KOPT-K1 (cell line): ENCODE measurements at regions not wholly inside any gene's neighbourhood (a gene's known extent, or its start where the extent isn't known, plus 50 kb on each side); places are given as distances from the start of the nearest gene placed in this dataset.

Experiments
- H3K27ac ChIP-seq: fragments of 200-600 bp; sonication (generic); 2 replicates; pipeline ENCODE4 v1.5.1; 2016; ENCODE audit warnings: antibody characterized with exemption, mild to moderate bottlenecking, low read depth, low read length; ENCODE audit not compliant: poor library complexity, severe bottlenecking
- H3K36me3 ChIP-seq: fragments of 200-600 bp; sonication (generic); 2 replicates; pipeline ENCODE4 v1.5.1; 2017; ENCODE audit warnings: antibody characterized with exemption, mild to moderate bottlenecking, low read length, moderate library complexity; ENCODE audit not compliant: insufficient read depth
- H3K9me3 ChIP-seq: fragments of 200-600 bp; sonication (generic); 2 replicates; pipeline ENCODE4 v1.5.1; 2017; ENCODE audit warnings: antibody characterized with exemption, low read length, mild to moderate bottlenecking; ENCODE audit not compliant: insufficient read depth, poor library complexity, severe bottlenecking

GRCh38 chr5:67606586-67606947 lies 410.0 kb upstream of the CD180 start:
- H3K36me3 ChIP-seq, result no peaks in the 10 kb centered on the region
- peaks cover 6% of the 10 kb centered on the region for H3K9me3 ChIP-seq
- H3K27ac ChIP-seq, result no peak overlapping the region

GRCh38 chr5:67605730-67606585 lies 409.4 kb upstream of the CD180 start:
- no peaks in the 10 kb centered on the region for H3K36me3 ChIP-seq
- H3K27ac ChIP-seq, result no peak overlapping the region
- H3K9me3 ChIP-seq, result peaks cover 6% of the 10 kb centered on the region

- Histone ChIP-seq H3K9me3 (no peaks in the 10 kb centered on the region), H3K27ac (no peak overlapping the region), H3K36me3 (no peaks in the 10 kb centered on the region)
These were observed 394.9 kb upstream of the CD180 start for GRCh38 chr5:67591491-67591890.

- H3K9me3 ChIP-seq, result no peaks in the 10 kb centered on the region
These were observed 391.8 kb upstream of the CD180 start for GRCh38 chr5:67588389-67588788.

GRCh38 chr5:67581203-67581602 lies 384.6 kb upstream of the CD180 start:
- Histone ChIP-seq H3K9me3 (no peaks in the 10 kb centered on the region), H3K27ac (no peak overlapping the region), H3K36me3 (no peaks in the 10 kb centered on the region)

More at GRCh38 chr5:67588389-67588788, 391.8 kb upstream of the CD180 start:
- no peak overlapping the region for H3K27ac ChIP-seq
- H3K36me3 ChIP-seq, result no peaks in the 10 kb centered on the region

- Histone ChIP-seq H3K27ac (no peak overlapping the region), H3K9me3 (peaks cover 14% of the 10 kb centered on the region), H3K36me3 (no peaks in the 10 kb centered on the region)
These were observed 381.4 kb upstream of the CD180 start for GRCh38 chr5:67578011-67578410.

- H3K36me3 ChIP-seq, result no peaks in the 10 kb centered on the region
These were observed 380.8 kb upstream of the CD180 start for GRCh38 chr5:67577424-67577823.

GRCh38 chr5:67576112-67576511 lies 379.5 kb upstream of the CD180 start:
- Histone ChIP-seq H3K9me3 (peaks cover 16% of the 10 kb centered on the region), H3K27ac (no peak overlapping the region), H3K36me3 (no peaks in the 10 kb centered on the region)

More at GRCh38 chr5:67577424-67577823, 380.8 kb upstream of the CD180 start:
- peaks cover 16% of the 10 kb centered on the region for H3K9me3 ChIP-seq
- H3K27ac ChIP-seq, result no peak overlapping the region

- Histone ChIP-seq H3K36me3 (no peaks in the 10 kb centered on the region), H3K9me3 (peaks cover 16% of the 10 kb centered on the region), H3K27ac (no peak overlapping the region)
These were observed 378.5 kb upstream of the CD180 start for GRCh38 chr5:67575087-67575486.

- Histone ChIP-seq H3K27ac (no peak overlapping the region), H3K36me3 (no peaks in the 10 kb centered on the region), H3K9me3 (peaks cover 9% of the 10 kb centered on the region)
These were observed 364.7 kb upstream of the CD180 start for GRCh38 chr5:67561151-67561932.

GRCh38 chr5:67552773-67553172 lies 356.2 kb upstream of the CD180 start:
- Histone ChIP-seq H3K9me3 (no peaks in the 10 kb centered on the region), H3K27ac (no peak overlapping the region), H3K36me3 (no peaks in the 10 kb centered on the region)

GRCh38 chr5:67549947-67550346 lies 353.3 kb upstream of the CD180 start:
- H3K36me3 ChIP-seq, result no peaks in the 10 kb centered on the region
- no peak overlapping the region for H3K27ac ChIP-seq
- no peaks in the 10 kb centered on the region for H3K9me3 ChIP-seq

GRCh38 chr5:67549296-67549618 lies 352.7 kb upstream of the CD180 start:
- Histone ChIP-seq H3K36me3 (no peaks in the 10 kb centered on the region), H3K27ac (no peak overlapping the region), H3K9me3 (no peaks in the 10 kb centered on the region)

- Histone ChIP-seq H3K27ac (peak overlapping the region; percentile 24), H3K9me3 (no peaks in the 10 kb centered on the region), H3K36me3 (no peaks in the 10 kb centered on the region)
These were observed 352.1 kb upstream of the CD180 start for GRCh38 chr5:67548520-67549295.

- H3K27ac ChIP-seq, result no peak overlapping the region
- no peaks in the 10 kb centered on the region for H3K9me3 ChIP-seq
- no peaks in the 10 kb centered on the region for H3K36me3 ChIP-seq
These were observed 351.1 kb upstream of the CD180 start for GRCh38 chr5:67547682-67548081.
